SKM-1 treated with dmso at 0.1 percent for 144 hours (cell line): ENCODE measurements at regions not wholly inside any gene's neighbourhood (a gene's known extent, or its start where the extent isn't known, plus 50 kb on each side); places are given as distances from the start of the nearest gene placed in this dataset.

ENCODE experiments used
- DNase-seq: peaks from one replicate; lab custom pipeline; 2025; ENCODE audit not compliant: unreplicated experiment; lab: John Stamatoyannopoulos, UW

DNA sequence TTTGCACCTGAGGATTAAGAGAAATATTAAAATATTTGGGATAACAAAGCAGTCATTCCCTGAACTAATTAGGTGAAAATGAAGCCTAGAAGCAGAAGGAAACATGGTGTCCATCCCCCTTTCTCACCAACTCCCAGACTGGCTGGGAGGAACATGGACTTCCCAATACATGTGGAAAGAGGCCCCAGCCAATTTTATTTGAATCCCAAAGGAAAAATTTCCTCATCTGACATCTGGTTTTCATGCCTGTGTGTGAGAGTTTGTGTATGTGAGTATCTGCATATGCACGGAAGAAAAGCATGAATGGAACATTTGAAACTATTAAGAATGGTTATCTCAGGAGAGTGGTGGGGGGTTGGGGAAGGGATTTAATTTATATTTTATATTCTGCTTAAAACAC is 84.3 kb downstream of the COPS8 start:
- no peak for DNase-seq

DNA sequence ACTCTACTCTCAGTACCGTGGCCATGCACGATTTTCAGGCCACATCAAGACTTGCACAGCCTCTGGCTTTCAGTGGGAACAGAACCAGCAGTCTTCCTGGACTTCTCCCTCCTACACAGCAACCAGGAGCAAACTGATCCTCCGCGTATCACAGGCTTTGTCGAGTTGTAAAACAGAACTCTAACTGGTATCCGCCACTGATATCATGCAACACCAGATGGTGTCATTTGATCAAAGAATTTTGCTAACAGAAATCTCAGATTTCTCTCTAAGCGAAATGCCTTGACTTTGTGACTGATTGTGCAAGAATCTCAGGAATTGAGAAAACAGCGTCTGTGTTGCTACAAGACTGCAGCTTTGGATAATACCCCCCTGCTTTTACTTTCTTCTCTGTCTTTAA is 85.7 kb downstream of the COPS8 start:
- DNase-seq: no peak

DNA sequence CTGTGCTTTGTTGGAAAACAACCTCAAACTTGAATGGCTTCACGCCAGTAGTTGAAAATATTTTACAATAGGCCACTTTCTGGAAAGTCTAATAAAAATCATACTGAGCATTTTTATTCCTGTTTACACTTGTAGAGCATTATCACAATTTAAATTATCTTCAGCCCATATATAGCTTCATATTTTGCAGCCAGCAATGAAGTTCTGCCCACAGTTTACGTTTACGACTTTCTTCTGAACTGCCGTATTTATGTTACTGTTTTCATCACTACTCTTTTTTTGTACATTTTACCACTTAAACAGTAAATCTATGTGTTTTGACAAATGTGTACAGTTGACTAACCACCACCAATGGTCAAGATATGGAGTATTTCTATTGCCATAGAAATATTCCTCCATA is 86.2 kb downstream of the COPS8 start:
- DNase-seq: no peak

DNA sequence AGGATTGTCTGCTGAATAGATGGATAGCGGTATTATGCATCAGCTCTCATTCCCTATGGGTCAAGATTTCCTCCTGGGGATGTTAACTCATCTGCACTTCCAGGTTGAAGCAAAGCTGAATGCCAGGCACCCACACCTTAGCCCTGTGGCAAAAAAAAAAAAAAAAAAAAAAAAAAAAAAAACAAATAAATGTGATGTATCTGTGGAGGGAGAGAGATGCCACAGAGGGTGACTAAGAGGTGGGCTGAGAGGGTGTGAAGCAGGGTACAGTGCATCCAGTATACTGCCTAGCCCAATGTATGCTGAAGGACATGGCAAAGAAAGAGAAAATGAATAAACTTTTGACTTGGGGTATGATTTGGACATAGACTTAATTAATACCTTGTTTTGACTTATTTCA is 91.4 kb downstream of the COPS8 start:
- no peak for DNase-seq

DNA sequence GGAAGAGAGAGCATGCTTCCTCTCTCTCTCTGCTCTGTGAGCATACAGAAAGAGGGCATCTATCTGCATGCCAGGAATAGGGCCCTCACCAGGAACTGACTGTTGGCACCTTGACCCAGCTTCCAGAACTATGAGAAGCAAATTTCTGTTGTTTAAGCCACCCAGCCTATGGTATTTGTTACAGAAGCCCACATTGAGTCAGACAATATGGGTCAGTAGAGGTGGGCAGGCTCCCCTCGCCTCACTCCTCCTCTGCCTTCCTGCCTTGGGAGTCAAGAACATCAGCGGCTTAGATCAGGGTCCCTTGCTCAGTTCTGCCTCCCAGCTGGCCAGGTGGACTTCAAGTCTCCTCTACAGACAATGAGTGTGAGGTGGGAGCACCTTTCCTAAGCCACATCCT is 92.3 kb downstream of the COPS8 start:
- no peak for DNase-seq

DNA sequence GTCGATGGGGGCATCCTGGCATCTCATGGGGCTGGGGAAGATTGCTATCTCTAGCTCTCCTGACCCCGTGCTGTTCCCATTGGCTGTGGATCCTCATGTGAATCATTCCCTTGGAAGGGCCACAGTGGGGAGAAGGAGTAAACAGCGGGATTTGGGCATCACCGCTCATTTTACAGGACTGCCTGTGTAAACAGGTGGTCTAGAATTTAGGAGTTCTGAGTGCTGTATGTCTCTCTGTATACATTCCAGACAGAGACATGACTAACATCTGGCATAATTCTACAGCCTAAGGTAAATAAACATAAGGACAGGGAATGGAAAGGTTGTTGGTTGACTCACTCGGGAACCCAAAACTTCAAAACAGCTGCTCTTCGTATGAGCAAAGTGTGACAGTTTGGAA is 92.7 kb downstream of the COPS8 start:
- DNase-seq: no peak

DNA sequence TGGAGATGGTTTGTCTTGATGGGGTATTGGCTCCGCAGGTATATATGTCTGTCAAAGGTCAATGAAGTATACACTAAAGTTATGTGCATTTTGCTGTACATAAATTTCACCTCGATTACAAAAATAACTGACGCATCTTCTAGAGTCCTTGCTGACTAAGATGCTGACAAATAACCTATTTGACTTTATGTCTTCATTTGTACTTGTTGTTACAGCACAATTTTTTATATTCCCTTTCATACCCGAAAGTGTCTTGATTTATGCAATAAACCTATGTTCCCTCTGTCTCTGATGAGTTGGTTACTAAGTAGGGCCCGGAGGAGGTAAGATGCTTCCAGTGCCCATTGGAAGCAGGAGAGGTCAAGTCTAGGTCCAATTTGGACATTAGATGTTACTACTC is 93.5 kb downstream of the COPS8 start:
- no peak for DNase-seq

DNA sequence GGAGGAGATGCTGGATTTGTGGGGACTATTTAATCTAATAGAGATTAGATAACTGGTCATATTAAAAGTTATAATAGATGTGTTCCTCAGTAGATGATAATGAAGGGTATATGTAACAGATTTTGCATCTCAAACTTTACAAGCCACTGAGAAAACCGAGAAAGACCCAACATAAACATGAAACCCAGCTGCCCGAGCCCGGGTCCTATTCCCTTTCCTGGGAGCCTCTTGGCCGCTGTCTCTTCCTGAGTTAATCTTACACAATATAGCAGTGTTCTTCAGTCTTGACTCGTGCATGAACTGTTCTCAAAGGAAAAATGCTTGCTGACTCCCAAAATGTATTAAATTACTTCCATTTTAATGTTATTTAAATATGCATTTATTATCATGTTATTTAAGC is 94.5 kb downstream of the COPS8 start:
- no peak for DNase-seq

DNA sequence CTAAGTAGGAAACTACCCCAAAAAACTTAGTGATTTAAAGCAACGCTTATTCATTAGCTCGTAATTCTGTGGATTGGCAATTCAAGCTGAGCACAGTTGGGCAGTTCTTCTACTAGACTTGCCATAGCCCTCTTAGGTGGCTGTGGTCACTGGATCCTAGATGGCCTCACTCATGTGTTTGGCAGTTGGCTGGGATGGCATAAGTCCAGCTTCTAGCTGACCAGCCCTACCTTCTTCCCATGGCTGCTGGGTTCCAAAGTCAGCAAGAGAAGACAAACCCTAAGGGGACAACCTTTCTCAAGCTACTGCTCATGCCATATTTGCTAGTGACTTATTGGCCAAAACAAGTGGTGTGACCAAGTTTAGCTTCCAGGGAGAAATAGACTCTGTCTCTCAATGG is 95.3 kb downstream of the COPS8 start:
- no peak for DNase-seq

DNA sequence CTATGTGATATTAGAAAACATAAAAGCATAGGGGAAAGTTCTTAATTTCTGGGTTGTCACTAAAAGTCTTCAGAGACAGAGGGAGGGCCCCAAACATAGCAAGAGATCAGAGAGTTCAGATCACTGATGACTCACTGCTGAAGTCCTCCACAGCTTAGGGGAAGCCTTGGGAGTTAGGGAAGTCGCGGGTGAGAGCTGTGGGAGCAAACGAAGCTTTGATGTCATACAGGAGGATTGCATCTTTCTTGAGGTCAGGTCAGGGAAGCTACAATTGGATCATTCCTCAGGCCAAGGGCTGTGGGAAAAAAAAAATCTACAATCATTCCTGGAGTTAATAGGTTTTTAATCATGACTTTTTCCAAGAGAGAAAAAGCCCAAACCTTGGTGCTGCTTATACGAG is 96.2 kb downstream of the COPS8 start:
- no peak for DNase-seq

DNA sequence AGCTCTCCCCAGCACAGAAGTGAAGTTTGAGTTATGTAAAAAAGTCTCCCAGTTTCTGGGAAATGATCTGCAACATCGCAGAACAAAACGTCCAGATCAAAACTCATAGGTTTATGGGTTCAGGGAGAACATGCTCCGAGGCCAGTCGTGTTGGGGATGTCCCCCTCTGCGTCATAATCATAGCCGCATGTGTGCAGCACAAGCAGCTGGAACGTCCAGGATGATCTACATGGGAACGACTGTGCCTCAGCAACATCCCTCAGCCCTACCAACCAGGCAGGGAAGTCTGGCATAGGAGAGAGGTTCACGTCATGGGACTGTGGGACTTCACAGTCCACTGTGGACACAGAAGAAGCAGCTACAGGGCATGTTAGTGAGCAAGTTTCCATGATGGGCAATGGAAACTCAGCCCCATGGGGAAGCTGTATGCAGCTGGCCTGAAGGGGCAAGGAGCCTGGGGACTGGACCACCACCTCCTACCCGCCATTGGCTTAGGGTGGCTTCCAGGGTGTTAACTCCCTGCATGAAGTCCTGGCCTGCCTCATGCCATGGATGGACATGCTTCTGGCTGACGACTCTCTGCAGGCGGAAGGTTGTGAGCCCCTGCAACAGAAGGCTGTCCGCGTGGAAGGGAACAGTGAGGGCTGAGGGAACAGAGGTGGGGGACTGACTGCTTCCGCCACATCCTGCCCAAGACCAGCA is 96.9 kb downstream of the COPS8 start:
- no peak for DNase-seq

DNA sequence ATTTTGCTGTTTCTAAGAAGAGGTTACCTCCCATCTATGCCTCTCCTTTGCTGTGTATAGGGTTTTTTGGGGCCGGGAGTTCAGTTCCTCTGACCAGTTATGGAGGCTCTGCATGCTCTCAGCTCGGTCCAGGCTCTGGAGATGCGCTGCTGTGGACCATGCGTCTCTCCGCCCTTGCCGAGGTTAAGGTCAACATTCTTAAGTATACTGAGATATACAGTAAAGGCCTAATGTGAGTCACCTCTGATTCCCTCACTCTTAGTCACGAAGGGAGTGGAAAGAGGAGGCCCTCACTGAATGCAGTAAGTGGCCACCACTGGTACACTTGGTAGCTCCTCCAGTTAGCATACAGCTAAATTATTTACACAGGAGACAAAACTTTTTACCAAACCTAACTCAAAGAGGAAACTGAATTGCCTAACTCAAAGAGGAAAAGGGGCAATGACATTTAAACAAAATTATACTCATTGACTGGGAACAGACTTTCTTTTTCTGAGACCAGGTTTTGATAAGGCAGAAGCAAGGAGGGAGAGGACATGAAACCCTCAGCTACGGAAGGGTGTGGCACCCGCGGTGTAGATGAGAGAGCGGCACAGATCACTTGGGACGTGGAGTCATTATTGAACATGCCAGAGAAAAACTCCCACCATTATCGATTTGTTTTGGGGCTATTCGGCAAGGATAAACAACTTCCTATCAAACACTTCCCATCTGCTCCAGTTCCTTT is 98.7 kb downstream of the COPS8 start:
- no peak for DNase-seq

DNA sequence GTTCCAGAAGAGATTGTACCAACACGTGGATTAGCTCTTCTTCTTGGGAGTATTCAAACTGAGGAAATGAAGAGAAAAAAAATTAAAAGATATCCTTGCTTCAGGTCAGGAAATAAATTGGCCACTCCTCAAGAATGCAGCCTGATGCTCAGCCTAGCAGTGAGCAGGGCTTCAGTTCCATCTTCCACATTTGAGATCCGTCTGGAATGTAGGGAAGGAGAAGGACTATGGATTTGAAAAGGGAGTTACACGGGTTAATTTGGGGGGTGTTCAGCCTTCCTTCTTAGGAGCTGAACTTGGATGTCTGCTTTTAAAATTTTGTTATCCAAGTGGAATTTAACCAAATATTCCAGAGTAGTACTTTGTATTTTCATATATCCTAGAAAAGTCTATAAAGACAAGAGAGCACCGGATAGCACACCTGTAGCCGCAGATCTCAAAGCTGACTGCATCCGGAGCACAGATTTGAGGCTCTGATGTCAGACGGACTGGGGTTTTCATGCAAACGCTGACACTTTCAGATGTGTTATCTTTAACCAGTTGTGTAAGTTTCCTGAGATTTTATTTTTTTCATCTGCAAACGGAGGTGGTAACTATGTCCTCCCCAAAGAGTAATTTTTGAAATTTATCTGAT is 99.3 kb downstream of the COPS8 start:
- DNase-seq: no peak

DNA sequence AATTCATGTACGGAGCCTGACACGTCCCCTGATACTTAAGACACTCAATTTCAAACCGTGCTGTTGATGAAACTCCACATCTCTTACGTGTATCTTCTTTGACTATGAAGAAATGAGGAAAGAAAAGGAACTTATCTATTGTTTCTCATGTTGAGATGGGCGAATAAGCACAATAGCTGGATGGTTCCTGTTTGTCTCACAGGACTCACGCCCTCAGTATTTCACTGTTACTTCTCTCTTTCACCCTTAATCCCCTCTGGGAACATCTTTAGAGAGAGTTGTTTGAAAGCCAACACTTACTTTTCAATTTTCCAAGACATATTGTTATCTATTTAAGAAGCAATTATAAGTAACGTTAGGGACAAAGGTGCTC is 99.8 kb downstream of the COPS8 start:
- DNase-seq: no peak

DNA sequence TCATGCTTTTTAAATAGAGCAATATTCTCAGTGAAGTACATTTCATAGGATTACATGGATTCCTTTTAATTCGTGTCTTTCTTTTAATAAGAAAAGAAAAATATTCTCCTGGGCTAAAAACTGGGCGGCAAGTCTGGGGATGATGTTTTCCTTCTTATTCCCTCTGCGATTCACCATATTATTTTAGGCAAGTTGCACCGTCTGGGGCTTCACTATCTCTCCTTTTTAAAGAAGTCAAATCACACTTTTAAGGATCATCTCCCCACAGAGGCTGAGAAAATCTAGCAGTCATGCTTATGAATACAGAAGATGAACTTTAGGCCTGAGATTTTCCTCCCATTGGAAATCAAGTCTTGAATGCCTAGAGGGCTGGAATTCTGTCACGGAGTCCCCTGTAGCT is 104.1 kb downstream of the COPS8 start:
- DNase-seq: no peak

DNA sequence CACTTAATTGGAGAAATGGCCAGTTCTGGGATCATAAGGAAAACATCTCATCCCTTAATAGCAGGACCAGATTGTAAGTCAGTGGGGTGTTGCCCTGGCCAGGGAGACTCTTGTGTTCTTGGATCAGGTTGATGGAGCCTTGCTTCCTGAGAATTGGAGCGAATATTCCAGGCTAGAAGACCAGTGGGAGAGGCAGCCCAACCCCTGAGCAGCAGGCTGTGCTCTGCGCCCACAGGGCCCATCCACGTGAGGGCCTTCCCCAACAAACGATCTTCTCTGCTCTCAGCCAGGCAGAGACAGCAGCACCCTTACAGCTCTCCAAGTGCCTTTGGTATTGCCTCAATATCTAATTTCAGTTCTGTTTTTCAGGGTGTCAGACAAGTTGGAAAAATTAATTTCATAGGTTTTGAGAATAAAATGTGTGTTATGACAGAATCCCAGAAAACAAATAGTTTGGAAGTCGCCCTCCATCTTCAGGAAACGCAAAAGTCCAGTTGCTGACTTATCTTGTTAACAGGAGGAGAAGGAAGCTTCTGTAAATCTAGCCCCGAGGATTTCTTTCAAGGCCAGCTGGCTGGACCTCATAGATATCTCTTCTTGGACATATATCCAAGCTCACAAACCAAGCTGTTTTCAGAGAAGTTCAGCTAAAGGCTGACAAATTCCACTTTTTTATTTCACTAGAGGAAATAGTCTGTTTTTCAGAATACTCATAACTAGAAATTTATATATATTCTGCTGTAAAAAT is 105.5 kb downstream of the COPS8 start:
- no peak for DNase-seq

DNA sequence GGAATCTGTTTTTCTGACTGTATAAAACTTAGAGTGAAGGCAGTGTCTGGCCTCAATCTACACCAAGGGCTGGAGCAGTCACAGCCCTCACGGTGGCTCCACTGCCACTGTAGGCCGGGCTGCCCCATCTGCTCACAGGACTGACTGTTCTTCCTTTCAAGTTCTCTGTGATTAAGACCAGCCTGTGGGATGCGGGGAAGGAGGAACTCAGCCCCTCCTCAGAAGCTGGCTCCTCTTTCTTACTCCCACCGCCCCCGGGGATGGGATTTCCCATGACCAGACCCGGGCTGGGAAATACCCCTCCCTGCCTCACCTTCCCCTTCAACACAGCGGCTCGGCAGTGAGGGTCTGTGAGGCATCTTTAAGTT is 106.0 kb downstream of the COPS8 start:
- no peak for DNase-seq

DNA sequence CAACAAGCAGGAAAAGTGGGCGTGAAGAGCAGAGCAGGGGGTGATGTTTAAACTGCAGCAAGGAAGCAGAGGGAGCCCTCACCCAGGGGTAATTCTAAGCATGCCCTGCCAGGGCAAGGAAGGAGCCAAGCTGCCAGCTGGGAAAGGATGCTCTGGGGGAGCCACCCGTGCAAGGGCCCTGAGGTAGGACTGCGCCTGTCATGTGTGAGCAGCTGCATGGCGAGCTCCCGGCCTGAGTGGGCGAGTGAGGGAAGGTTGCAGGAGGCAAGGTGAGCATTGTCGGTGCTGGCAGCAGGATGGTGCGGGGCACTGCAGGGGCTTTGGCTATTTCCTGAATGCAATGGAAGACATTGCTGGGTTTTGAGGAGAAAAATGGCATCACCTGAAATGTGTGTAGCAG is 107.2 kb downstream of the COPS8 start:
- no peak for DNase-seq

DNA sequence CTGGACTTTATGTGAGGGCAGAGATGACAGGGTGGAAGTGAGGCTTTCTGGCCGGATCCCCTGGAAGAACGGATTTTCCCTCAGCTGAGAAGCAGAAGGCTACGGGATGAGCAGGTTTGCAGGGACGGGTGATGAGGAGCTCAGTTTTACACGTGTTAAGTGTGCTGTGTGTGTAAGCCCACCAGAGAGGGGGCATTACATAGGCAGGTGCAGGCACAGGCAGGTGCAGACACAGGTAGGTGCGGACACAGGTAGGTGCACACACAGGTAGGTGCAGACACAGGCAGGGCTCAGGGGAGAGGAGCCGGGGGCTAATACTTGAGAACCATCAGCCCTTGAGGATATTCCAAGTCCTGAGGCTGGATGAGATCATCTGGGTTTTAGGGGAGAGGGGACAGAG is 107.7 kb downstream of the COPS8 start:
- no peak for DNase-seq

DNA sequence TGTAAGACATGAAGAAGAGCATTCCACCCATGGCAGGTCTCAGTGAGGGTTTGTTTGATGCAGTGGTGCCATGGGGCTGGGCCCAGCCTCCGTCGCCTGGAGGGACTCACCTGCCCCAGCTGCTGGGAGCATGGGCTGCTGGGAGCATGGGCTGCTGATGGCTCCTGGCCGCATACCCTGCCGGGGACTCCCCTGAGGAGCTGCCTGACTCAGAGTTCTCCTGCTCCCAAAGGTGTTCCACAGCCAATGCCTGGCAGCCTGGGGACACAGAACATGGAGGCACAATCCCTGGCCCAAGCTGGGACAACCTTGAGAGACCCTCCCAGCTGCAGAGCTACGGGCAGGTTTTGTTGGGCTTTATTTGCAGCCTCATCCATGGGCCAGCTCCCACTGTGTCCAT is 108.4 kb downstream of the COPS8 start:
- DNase-seq: no peak

DNA sequence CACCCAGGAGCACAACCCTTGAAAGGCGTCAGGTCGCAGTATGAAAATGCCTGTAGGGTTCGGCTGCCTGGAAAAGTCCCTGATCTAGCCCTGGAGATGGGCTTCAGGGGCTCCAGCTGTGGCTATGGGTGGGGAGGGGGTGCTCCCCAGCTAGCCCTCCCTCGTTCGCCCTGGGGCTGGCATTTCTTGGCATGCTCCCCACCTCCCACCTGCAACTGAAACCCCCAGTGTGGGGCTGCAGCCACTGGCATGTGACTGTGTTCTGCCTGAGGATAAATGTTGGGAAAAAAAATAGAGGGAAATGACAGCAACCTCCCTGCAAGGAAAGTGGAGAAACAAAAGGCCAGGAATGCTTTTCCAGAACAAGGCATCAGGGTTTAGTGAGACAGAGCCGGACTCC is 109.2 kb downstream of the COPS8 start:
- no peak for DNase-seq
